ENCODE measurements at regions not wholly inside any gene's neighbourhood (a gene's known extent, or its start where the extent isn't known, plus 50 kb on each side); places are given as distances from the start of the nearest gene placed in this dataset.

- H3K4me2 ChIP-seq (ENCODE audit: low read length) = no peak overlapping the region
- no peak for TF ChIP-seq CTCF (IDR thresholded peaks at IDR 0.05; ENCODE audit: low read depth, low read length)
- no peak for TF ChIP-seq EZH2phosphoT487 (IDR thresholded peaks at IDR 0.05; ENCODE audit: low read depth)
- no peaks in the 10 kb centered on the region for H4K20me1 ChIP-seq (ENCODE audit: insufficient read depth, low read length)
- no peaks in the 10 kb centered on the region for H3K79me2 ChIP-seq (ENCODE audit: low read length)
- no peak overlapping the region for H3K9ac ChIP-seq (ENCODE audit: low read length)
- no peaks in the 10 kb centered on the region for H3K27me3 ChIP-seq (ENCODE audit: low read depth, low read length)
- no peaks in the 10 kb centered on the region for H3K4me1 ChIP-seq (ENCODE audit: low read length)
- no peak overlapping the region for H3K4me3 ChIP-seq (ENCODE audit: low read length)
- H3K27ac ChIP-seq (ENCODE audit: low read length) = no peak overlapping the region
- H3K9me3 ChIP-seq (ENCODE audit: insufficient read depth, low read length) = 0 out of 2 replicates have a peak, but pooled peaks cover 2% of the 10 kb centered on the region
- no peaks in the 10 kb centered on the region for H3K36me3 ChIP-seq (replicated peaks; ENCODE audit: low read depth, low read length)
- H2AFZ ChIP-seq (ENCODE audit: low read depth, low read length) = no peak overlapping the region
These were observed 949.7 kb upstream of the SLITRK1 start for GRCh38 chr13:84831666-84832657.

GRCh38 chr13:84823528-84823927 lies 941.3 kb upstream of the SLITRK1 start:
- Histone ChIP-seq H2AFZ (ENCODE audit: low read depth, low read length) (peak overlapping the region; percentile 54; the same call in 1 of the 2 replicates), H3K4me3 (ENCODE audit: low read length) (no peak overlapping the region), H4K20me1 (ENCODE audit: insufficient read depth, low read length) (no peaks in the 10 kb centered on the region), H3K27ac (ENCODE audit: low read length) (no peak overlapping the region), H3K79me2 (ENCODE audit: low read length) (no peaks in the 10 kb centered on the region), H3K36me3 (replicated peaks; ENCODE audit: low read depth, low read length) (no peaks in the 10 kb centered on the region), H3K4me1 (ENCODE audit: low read length) (no peaks in the 10 kb centered on the region), H3K9ac (ENCODE audit: low read length) (no peak overlapping the region), H3K4me2 (ENCODE audit: low read length) (no peak overlapping the region), H3K9me3 (ENCODE audit: insufficient read depth, low read length) (no peaks in the 10 kb centered on the region), H3K27me3 (ENCODE audit: low read depth, low read length) (no peaks in the 10 kb centered on the region)
- no peak for TF ChIP-seq CTCF (IDR thresholded peaks at IDR 0.05; ENCODE audit: low read depth, low read length)
- no peak for TF ChIP-seq EZH2phosphoT487 (IDR thresholded peaks at IDR 0.05; ENCODE audit: low read depth)

- Histone ChIP-seq H3K27ac (ENCODE audit: low read length) (no peak overlapping the region), H2AFZ (ENCODE audit: low read depth, low read length) (peak overlapping the region; percentile 36; the same call in 1 of the 2 replicates)
These were observed 939.0 kb upstream of the SLITRK1 start for GRCh38 chr13:84821261-84821660.

More at GRCh38 chr13:84821261-84821660, 939.0 kb upstream of the SLITRK1 start:
- Histone ChIP-seq H3K9me3 (ENCODE audit: insufficient read depth, low read length) (no peaks in the 10 kb centered on the region), H3K4me1 (ENCODE audit: low read length) (no peaks in the 10 kb centered on the region), H3K79me2 (ENCODE audit: low read length) (no peaks in the 10 kb centered on the region), H3K4me3 (ENCODE audit: low read length) (no peak overlapping the region), H3K4me2 (ENCODE audit: low read length) (peak overlapping the region; percentile 4), H3K36me3 (replicated peaks; ENCODE audit: low read depth, low read length) (no peaks in the 10 kb centered on the region), H3K27me3 (ENCODE audit: low read depth, low read length) (no peaks in the 10 kb centered on the region), H3K9ac (ENCODE audit: low read length) (no peak overlapping the region), H4K20me1 (ENCODE audit: insufficient read depth, low read length) (no peaks in the 10 kb centered on the region)
- TF ChIP-seq CTCF (IDR thresholded peaks at IDR 0.05; ENCODE audit: low read depth, low read length) (no peak), EZH2phosphoT487 (IDR thresholded peaks at IDR 0.05; ENCODE audit: low read depth) (no peak)
